ENCODE measurements at regions not wholly inside any gene's neighbourhood (a gene's known extent, or its start where the extent isn't known, plus 50 kb on each side); places are given as distances from the start of the nearest gene placed in this dataset.

DNA sequence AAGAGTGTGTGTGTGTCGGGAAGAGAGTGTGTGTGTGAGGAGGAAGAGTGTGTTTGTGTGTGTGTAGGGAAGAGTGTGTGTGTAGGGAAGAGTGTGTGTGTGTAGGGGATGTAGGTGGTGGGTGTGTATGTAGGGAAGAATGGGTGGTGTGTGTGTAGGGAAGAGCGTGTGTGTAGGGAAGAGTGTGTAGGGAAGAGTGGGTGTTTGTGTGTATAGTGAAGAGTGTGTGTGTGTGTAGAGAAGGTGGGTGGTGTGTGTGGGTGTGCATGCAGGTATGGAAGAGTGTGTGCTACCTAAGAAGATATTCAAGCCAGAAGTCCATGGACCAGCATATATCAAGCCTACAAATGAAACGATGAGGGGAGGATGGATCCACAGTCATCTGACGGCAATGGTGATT lies 265.8 kb downstream of the FGF9 start:
- no TSS peak for BruUV-seq (replicated peaks)
- intact Hi-C loops (cut with micrococcal nuclease; ENCODE audit: unreplicated experiment): no loop called here

DNA sequence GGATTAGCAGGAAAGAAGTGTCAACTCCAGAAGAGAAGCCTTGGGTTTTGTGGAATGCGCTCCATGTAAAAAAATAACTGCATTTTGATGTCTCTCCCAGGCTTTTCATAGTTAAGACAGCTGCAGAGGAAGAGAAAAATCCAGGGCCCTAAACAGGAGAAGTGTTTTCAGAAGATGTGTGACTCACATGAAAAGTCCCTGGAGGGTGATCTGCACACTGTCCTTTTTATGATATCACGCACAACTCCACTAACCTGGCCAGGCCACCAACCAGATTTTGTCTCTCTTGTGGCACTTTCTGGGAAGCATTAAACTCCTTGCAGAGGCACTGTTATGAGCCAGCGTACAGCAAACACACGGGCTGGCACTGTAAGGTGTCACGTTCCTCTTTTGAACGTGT lies 267.3 kb downstream of the FGF9 start:
- no peaks in the 10 kb centered on the region for H3K9me3 ChIP-seq (ENCODE audit: insufficient read depth, low read depth)
- H3K36me3 ChIP-seq (ENCODE audit: low read depth): no peaks in the 10 kb centered on the region
- no peak for DNase-seq
- ChIA-PET POLR2A (ENCODE audit: unreplicated experiment) (no interaction called here), CTCF (no interaction called here)
- intact Hi-C loops (cut with micrococcal nuclease; ENCODE audit: unreplicated experiment): no loop called here
- H3K4me2 ChIP-seq: no peak overlapping the region
- TF ChIP-seq, protein P1, sequence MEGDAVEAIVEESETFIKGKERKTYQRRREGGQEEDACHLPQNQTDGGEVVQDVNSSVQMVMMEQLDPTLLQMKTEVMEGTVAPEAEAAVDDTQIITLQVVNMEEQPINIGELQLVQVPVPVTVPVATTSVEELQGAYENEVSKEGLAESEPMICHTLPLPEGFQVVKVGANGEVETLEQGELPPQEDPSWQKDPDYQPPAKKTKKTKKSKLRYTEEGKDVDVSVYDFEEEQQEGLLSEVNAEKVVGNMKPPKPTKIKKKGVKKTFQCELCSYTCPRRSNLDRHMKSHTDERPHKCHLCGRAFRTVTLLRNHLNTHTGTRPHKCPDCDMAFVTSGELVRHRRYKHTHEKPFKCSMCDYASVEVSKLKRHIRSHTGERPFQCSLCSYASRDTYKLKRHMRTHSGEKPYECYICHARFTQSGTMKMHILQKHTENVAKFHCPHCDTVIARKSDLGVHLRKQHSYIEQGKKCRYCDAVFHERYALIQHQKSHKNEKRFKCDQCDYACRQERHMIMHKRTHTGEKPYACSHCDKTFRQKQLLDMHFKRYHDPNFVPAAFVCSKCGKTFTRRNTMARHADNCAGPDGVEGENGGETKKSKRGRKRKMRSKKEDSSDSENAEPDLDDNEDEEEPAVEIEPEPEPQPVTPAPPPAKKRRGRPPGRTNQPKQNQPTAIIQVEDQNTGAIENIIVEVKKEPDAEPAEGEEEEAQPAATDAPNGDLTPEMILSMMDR (conservative IDR thresholded peaks at IDR 0.05): no peak
- no peak for TF ChIP-seq EZH2 (IDR thresholded peaks at IDR 0.05; ENCODE audit: low read depth)
- H3K9me2 ChIP-seq (ENCODE audit: insufficient read depth): no peaks in the 10 kb centered on the region
- H3K4me1 ChIP-seq (replicated peaks; ENCODE audit: insufficient read depth): no peaks in the 10 kb centered on the region
- no peak overlapping the region for H2AFZ ChIP-seq
- H3K79me2 ChIP-seq (ENCODE audit: low read depth): no peaks in the 10 kb centered on the region
- no peaks in the 10 kb centered on the region for H4K20me1 ChIP-seq (ENCODE audit: insufficient read depth)
- H3K27me3 ChIP-seq (ENCODE audit: insufficient read depth, low read depth): peaks cover 65% of the 10 kb centered on the region
- no peaks in the 10 kb centered on the region for H3F3A ChIP-seq (ENCODE audit: insufficient read depth, low read depth)
- BruUV-seq (replicated peaks): no TSS peak
- H3K4me3 ChIP-seq: no peak overlapping the region
- H3K27ac ChIP-seq: no peak overlapping the region

More for the DNA sequence above, 265.8 kb downstream of the FGF9 start:
- Histone ChIP-seq H3K9me3 (ENCODE audit: insufficient read depth, low read depth) (no peaks in the 10 kb centered on the region), H4K20me1 (ENCODE audit: insufficient read depth) (no peaks in the 10 kb centered on the region), H3K4me2 (no peak overlapping the region), H3K27ac (no peak overlapping the region), H3K36me3 (ENCODE audit: low read depth) (no peaks in the 10 kb centered on the region), H3K9me2 (ENCODE audit: insufficient read depth) (no peaks in the 10 kb centered on the region), H2AFZ (no peak overlapping the region), H3K4me1 (replicated peaks; ENCODE audit: insufficient read depth) (no peaks in the 10 kb centered on the region), H3F3A (ENCODE audit: insufficient read depth, low read depth) (no peaks in the 10 kb centered on the region), H3K79me2 (ENCODE audit: low read depth) (no peaks in the 10 kb centered on the region), H3K27me3 (ENCODE audit: insufficient read depth, low read depth) (peaks cover 78% of the 10 kb centered on the region), H3K4me3 (no peak overlapping the region)
- DNase-seq: no peak
- CTCF ChIA-PET: no interaction called here
- TF ChIP-seq, protein P1 (conservative IDR thresholded peaks at IDR 0.05): no peak
- TF ChIP-seq EZH2 (IDR thresholded peaks at IDR 0.05; ENCODE audit: low read depth): no peak
- POLR2A ChIA-PET (ENCODE audit: unreplicated experiment): no interaction called here

DNA sequence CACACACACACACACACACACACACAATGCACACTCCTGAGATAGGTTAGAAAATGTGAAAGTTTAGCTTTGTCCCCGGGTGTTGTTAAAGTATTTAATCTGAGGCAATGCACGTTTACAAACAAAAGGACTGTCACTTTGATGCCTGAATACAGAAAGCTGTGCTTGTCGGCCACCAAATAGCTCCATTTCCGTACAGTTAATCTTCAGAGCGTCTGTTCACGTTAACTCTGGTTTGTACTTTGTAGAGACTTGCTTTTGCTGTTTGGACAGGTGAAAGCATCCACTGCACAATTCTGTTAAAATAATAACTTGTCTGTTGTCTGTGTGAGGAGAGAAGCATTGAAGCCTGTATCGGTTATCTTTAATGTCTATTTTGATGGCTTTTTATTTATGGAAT lies 267.8 kb downstream of the FGF9 start:
- Histone ChIP-seq H2AFZ (no peak overlapping the region), H3K9me3 (ENCODE audit: insufficient read depth, low read depth) (no peaks in the 10 kb centered on the region), H4K20me1 (ENCODE audit: insufficient read depth) (no peaks in the 10 kb centered on the region), H3K79me2 (ENCODE audit: low read depth) (no peaks in the 10 kb centered on the region), H3K36me3 (ENCODE audit: low read depth) (no peaks in the 10 kb centered on the region), H3K27me3 (ENCODE audit: insufficient read depth, low read depth) (peaks cover 60% of the 10 kb centered on the region), H3K4me1 (replicated peaks; ENCODE audit: insufficient read depth) (no peaks in the 10 kb centered on the region), H3K9me2 (ENCODE audit: insufficient read depth) (no peaks in the 10 kb centered on the region), H3K4me3 (no peak overlapping the region), H3K4me2 (no peak overlapping the region), H3K27ac (no peak overlapping the region), H3F3A (ENCODE audit: insufficient read depth, low read depth) (no peaks in the 10 kb centered on the region)
- TF ChIP-seq, protein P1 (conservative IDR thresholded peaks at IDR 0.05): no peak
- no peak for TF ChIP-seq EZH2 (IDR thresholded peaks at IDR 0.05; ENCODE audit: low read depth)
- DNase-seq: no peak
- intact Hi-C loops (cut with micrococcal nuclease; ENCODE audit: unreplicated experiment): no loop called here
- ChIA-PET POLR2A (ENCODE audit: unreplicated experiment) (no interaction called here), CTCF (no interaction called here)
- no TSS peak for BruUV-seq (replicated peaks)
